CD4-positive, alpha-beta T cell treated with Interleukin-17A for 1 hour (primary cell): ENCODE measurements at regions not wholly inside any gene's neighbourhood (a gene's known extent, or its start where the extent isn't known, plus 50 kb on each side); places are given as distances from the start of the nearest gene placed in this dataset.
"Not testable (repeated sequence)": the region's sequence is repeated elsewhere in the genome, so short reads cannot be mapped to it uniquely, and the experiment has no call there.

Experiments used
- DNase-seq: peaks from one replicate; pipeline ENCODE4 v3.0.0-alpha.2; 2020

GRCh38 chr14:89564989-89565388 is 148.0 kb upstream of the FOXN3 start:
- no peak for DNase-seq

GRCh38 chr14:89564286-89564957 is 147.4 kb upstream of the FOXN3 start:
- no peak for DNase-seq

- DNase-seq = no peak
Measured at GRCh38 chr14:89563471-89563870, 146.4 kb upstream of the FOXN3 start.

GRCh38 chr14:89551955-89552354 is 134.9 kb upstream of the FOXN3 start:
- DNase-seq = no peak

- DNase-seq = no peak
Measured at GRCh38 chr14:89551432-89551831, 134.4 kb upstream of the FOXN3 start.

GRCh38 chr14:89550821-89551220 is 133.8 kb upstream of the FOXN3 start:
- DNase-seq = no peak

GRCh38 chr14:89549381-89550125 is 132.5 kb upstream of the FOXN3 start:
- no peak for DNase-seq

- DNase-seq = not testable (repeated sequence)
Measured at GRCh38 chr14:89547047-89547446, 130.0 kb upstream of the FOXN3 start.

- DNase-seq = no peak
Measured at GRCh38 chr14:89544636-89545301, 127.7 kb upstream of the FOXN3 start.

GRCh38 chr14:89543425-89543790 is 126.4 kb upstream of the FOXN3 start:
- no peak for DNase-seq

- no peak for DNase-seq
Measured at GRCh38 chr14:89542786-89543424, 125.9 kb upstream of the FOXN3 start.

- no peak for DNase-seq
Measured at GRCh38 chr14:89540830-89541470, 123.9 kb upstream of the FOXN3 start.

GRCh38 chr14:89540009-89540829 is 123.2 kb upstream of the FOXN3 start:
- no peak for DNase-seq

- no peak for DNase-seq
Measured at GRCh38 chr14:89537911-89538310, 120.9 kb upstream of the FOXN3 start.

- DNase-seq = no peak
Measured at GRCh38 chr14:89534902-89535685, 118.1 kb upstream of the FOXN3 start.

- DNase-seq = no peak
Measured at GRCh38 chr14:89533766-89534165, 116.7 kb upstream of the FOXN3 start.

- DNase-seq = no peak
Measured at GRCh38 chr14:89533136-89533535, 116.1 kb upstream of the FOXN3 start.

GRCh38 chr14:89531661-89532335 is 114.8 kb upstream of the FOXN3 start:
- no peak for DNase-seq

- DNase-seq = no peak
Measured at GRCh38 chr14:89524990-89525667, 108.1 kb upstream of the FOXN3 start.

GRCh38 chr14:89524412-89524811 is 107.4 kb upstream of the FOXN3 start:
- no peak for DNase-seq
